ENCODE measurements at regions not wholly inside any gene's neighbourhood (a gene's known extent, or its start where the extent isn't known, plus 50 kb on each side); places are given as distances from the start of the nearest gene placed in this dataset.

DNA sequence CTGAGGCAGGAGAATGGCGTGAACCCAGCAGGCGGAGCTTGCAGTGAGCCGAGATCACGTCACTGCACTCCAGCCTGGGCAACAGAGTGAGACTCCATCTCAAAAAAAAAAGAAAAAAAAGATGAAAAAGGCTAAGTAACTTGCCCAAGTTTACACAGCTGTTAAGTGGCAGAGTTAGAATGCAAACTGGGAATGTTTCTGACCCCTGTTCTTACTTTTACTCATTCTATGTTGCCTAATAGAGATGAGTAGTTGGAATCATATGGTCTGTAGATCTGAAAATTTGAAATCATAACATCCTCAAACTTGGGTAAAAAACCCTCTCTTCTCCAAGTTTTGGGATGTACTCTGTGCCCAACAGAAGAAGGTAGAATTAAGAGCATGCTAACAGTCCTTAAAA, 235.8 kb upstream of the RFC3 start:
- no peak for TF ChIP-seq POLR2A (IDR thresholded peaks at IDR 0.05)
- no peak for TF ChIP-seq CTCF (IDR thresholded peaks at IDR 0.05)
